ENCODE measurements at regions not wholly inside any gene's neighbourhood (a gene's known extent, or its start where the extent isn't known, plus 50 kb on each side); places are given as distances from the start of the nearest gene placed in this dataset.

- no peaks in the 10 kb centered on the region for H3K9me3 Mint-ChIP-seq (ENCODE audit: low read depth)
- DNase-seq (ENCODE audit: low spot score), result no peak
- no peaks in the 10 kb centered on the region for H3K36me3 Mint-ChIP-seq (ENCODE audit: low read depth)
- H3K27me3 Mint-ChIP-seq (ENCODE audit: low read depth), result no peaks in the 10 kb centered on the region
- H3K4me1 Mint-ChIP-seq (ENCODE audit: low read depth), result peaks cover 21% of the 10 kb centered on the region
- no peak overlapping the region for H3K27ac Mint-ChIP-seq (ENCODE audit: unreplicated experiment)
- no peak for TF ChIP-seq CTCF (IDR thresholded peaks at IDR 0.05)
- no peak overlapping the region for H3K4me3 Mint-ChIP-seq (ENCODE audit: unreplicated experiment)
These were observed 747.8 kb downstream of the MAFB start for GRCh38 chr20:39941245-39941644.

- Mint-ChIP-seq H3K4me1 (ENCODE audit: low read depth) (peaks cover 19% of the 10 kb centered on the region), H3K9me3 (ENCODE audit: low read depth) (no peaks in the 10 kb centered on the region), H3K27ac (ENCODE audit: unreplicated experiment) (no peak overlapping the region), H3K4me3 (ENCODE audit: unreplicated experiment) (no peak overlapping the region), H3K27me3 (ENCODE audit: low read depth) (no peaks in the 10 kb centered on the region), H3K36me3 (ENCODE audit: low read depth) (no peaks in the 10 kb centered on the region)
- TF ChIP-seq CTCF (IDR thresholded peaks at IDR 0.05), result no peak
- DNase-seq (ENCODE audit: low spot score), result no peak
These were observed 749.7 kb downstream of the MAFB start for GRCh38 chr20:39939241-39939865.

GRCh38 chr20:39936401-39936800 lies 752.6 kb downstream of the MAFB start:
- Mint-ChIP-seq H3K27ac (ENCODE audit: unreplicated experiment) (no peak overlapping the region), H3K36me3 (ENCODE audit: low read depth) (no peaks in the 10 kb centered on the region), H3K27me3 (ENCODE audit: low read depth) (no peaks in the 10 kb centered on the region), H3K4me3 (ENCODE audit: unreplicated experiment) (no peak overlapping the region), H3K9me3 (ENCODE audit: low read depth) (no peaks in the 10 kb centered on the region), H3K4me1 (ENCODE audit: low read depth) (peaks cover 9% of the 10 kb centered on the region)
- TF ChIP-seq CTCF (IDR thresholded peaks at IDR 0.05), result no peak
- DNase-seq (ENCODE audit: low spot score), result no peak

GRCh38 chr20:39935901-39936300 lies 753.1 kb downstream of the MAFB start:
- TF ChIP-seq CTCF (IDR thresholded peaks at IDR 0.05), result no peak
- Mint-ChIP-seq H3K27me3 (ENCODE audit: low read depth) (no peaks in the 10 kb centered on the region), H3K4me3 (ENCODE audit: unreplicated experiment) (no peak overlapping the region), H3K27ac (ENCODE audit: unreplicated experiment) (no peak overlapping the region), H3K4me1 (ENCODE audit: low read depth) (peaks cover 5% of the 10 kb centered on the region), H3K36me3 (ENCODE audit: low read depth) (no peaks in the 10 kb centered on the region), H3K9me3 (ENCODE audit: low read depth) (no peaks in the 10 kb centered on the region)
- DNase-seq (ENCODE audit: low spot score), result no peak

- Mint-ChIP-seq H3K27ac (ENCODE audit: unreplicated experiment) (no peak overlapping the region), H3K4me3 (ENCODE audit: unreplicated experiment) (no peak overlapping the region), H3K4me1 (ENCODE audit: low read depth) (no peaks in the 10 kb centered on the region), H3K9me3 (ENCODE audit: low read depth) (no peaks in the 10 kb centered on the region), H3K27me3 (ENCODE audit: low read depth) (no peaks in the 10 kb centered on the region), H3K36me3 (ENCODE audit: low read depth) (no peaks in the 10 kb centered on the region)
- TF ChIP-seq CTCF (IDR thresholded peaks at IDR 0.05), result no peak
- DNase-seq (ENCODE audit: low spot score), result no peak
These were observed 772.7 kb downstream of the MAFB start for GRCh38 chr20:39916236-39916765.

All from chondrocyte (in vitro differentiated cells).